ENCODE measurements at regions not wholly inside any gene's neighbourhood (a gene's known extent, or its start where the extent isn't known, plus 50 kb on each side); places are given as distances from the start of the nearest gene placed in this dataset.
"Not testable (repeated sequence)": the region's sequence is repeated elsewhere in the genome, so short reads cannot be mapped to it uniquely, and the experiment has no call there.

- H3K9me3 ChIP-seq (ENCODE audit: control insufficient read depth, low read depth, low read length) = peaks cover 14% of the 10 kb centered on the region
- not testable (repeated sequence) for H3K4me1 ChIP-seq (ENCODE audit: control insufficient read depth, insufficient read depth, low read length); H3K36me3 ChIP-seq (ENCODE audit: control insufficient read depth, insufficient read depth, low read length); DNase-seq; H3K4me3 ChIP-seq (ENCODE audit: low read length); H3K27me3 ChIP-seq (ENCODE audit: control insufficient read depth, insufficient read depth, low read length); H3K27ac ChIP-seq (ENCODE audit: low read length)
- no CpG with 5 or more reads among the region's 21 CpGs for WGBS (ENCODE audit: insufficient coverage, low lambda C conversion rate)
Observed at GRCh38 chr7:81042646-81043045, 123.8 kb upstream of the SEMA3C start.

DNA sequence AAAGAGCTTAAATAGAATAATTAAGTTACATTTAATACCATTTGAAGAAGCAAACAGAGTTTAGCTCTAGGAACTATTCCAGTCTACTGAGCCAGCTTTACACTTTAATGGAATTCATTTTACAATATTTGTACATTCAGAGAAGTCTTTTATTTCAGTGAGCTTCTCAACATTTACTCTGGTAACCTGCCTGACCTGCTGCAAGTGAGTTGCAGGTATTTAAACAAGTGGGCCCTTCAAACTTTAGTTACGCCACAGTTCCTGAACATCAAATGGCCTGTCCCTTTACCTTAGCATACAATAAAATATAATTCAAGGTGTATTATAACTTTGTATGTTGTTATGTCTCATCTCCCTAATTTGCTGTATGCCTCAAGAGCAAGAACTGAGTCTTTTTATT, 121.6 kb upstream of the SEMA3C start:
- H3K27me3 ChIP-seq (ENCODE audit: control insufficient read depth, insufficient read depth, low read length) = no peaks in the 10 kb centered on the region
- no peak for DNase-seq
- WGBS (ENCODE audit: insufficient coverage, low lambda C conversion rate) = no CpG with 5 or more reads among the region's 1 CpG

DNA sequence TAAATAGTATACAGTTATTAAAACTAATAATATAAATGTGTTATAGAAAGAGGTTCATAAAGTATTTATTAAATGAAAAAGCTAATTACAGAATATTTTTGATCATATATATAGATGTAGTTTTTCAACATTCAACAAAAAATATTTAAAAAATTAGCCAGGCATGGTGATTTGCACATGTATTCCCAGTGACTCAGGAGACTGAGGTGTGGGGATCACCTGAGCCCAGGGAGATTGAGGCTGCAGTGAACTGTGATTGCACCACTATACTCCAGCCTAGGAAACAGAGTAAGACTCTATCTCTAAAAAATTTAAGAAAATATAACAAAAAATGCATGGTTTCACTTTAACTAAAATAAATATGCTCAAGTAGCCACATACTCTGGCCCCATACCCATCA, 118.0 kb upstream of the SEMA3C start:
- no peaks in the 10 kb centered on the region for H3K4me1 ChIP-seq (ENCODE audit: control insufficient read depth, insufficient read depth, low read length)

More for the DNA sequence above, 121.6 kb upstream of the SEMA3C start:
- H3K4me3 ChIP-seq (ENCODE audit: low read length) = no peak overlapping the region
- H3K4me1 ChIP-seq (ENCODE audit: control insufficient read depth, insufficient read depth, low read length) = peaks cover 2% of the 10 kb centered on the region
- H3K9me3 ChIP-seq (ENCODE audit: control insufficient read depth, low read depth, low read length) = peaks cover 7% of the 10 kb centered on the region
- no peaks in the 10 kb centered on the region for H3K36me3 ChIP-seq (ENCODE audit: control insufficient read depth, insufficient read depth, low read length)
- H3K27ac ChIP-seq (ENCODE audit: low read length) = no peak overlapping the region

DNA sequence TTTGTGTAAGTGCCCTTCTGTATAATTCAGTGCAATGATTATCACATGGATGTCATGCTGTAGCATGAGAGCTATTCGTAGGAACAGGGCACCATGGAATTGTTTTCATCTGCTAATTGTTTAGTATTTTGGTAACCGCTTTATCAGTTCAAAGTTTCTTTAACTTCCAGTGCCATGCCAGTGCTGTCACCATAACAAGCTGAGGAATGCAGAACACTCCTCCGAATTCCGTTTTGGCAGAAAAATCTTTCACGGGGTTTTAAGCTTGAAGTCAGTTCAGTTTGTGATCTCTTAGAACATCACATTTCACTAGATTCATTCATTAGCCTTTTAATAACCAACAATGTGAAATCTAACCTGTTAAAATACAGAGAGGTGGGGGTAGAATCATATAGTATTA, 117.2 kb upstream of the SEMA3C start:
- H3K27me3 ChIP-seq (ENCODE audit: control insufficient read depth, insufficient read depth, low read length) = no peaks in the 10 kb centered on the region
- 100% methylated on average over 1 of the region's 5 CpGs for WGBS (ENCODE audit: insufficient coverage, low lambda C conversion rate)
- no peaks in the 10 kb centered on the region for H3K4me1 ChIP-seq (ENCODE audit: control insufficient read depth, insufficient read depth, low read length)
- no peak overlapping the region for H3K4me3 ChIP-seq (ENCODE audit: low read length)
- DNase-seq = no peak
- H3K36me3 ChIP-seq (ENCODE audit: control insufficient read depth, insufficient read depth, low read length) = no peaks in the 10 kb centered on the region
- no peaks in the 10 kb centered on the region for H3K9me3 ChIP-seq (ENCODE audit: control insufficient read depth, low read depth, low read length)
- no peak overlapping the region for H3K27ac ChIP-seq (ENCODE audit: low read length)

More for the DNA sequence above, 118.0 kb upstream of the SEMA3C start:
- DNase-seq = no peak
- H3K9me3 ChIP-seq (ENCODE audit: control insufficient read depth, low read depth, low read length) = no peaks in the 10 kb centered on the region
- H3K27ac ChIP-seq (ENCODE audit: low read length) = no peak overlapping the region
- H3K27me3 ChIP-seq (ENCODE audit: control insufficient read depth, insufficient read depth, low read length) = no peaks in the 10 kb centered on the region
- no peak overlapping the region for H3K4me3 ChIP-seq (ENCODE audit: low read length)
- no peaks in the 10 kb centered on the region for H3K36me3 ChIP-seq (ENCODE audit: control insufficient read depth, insufficient read depth, low read length)

- no peaks in the 10 kb centered on the region for H3K9me3 ChIP-seq (ENCODE audit: control insufficient read depth, low read depth, low read length)
- H3K4me3 ChIP-seq (ENCODE audit: low read length) = no peak overlapping the region
- no peaks in the 10 kb centered on the region for H3K36me3 ChIP-seq (ENCODE audit: control insufficient read depth, insufficient read depth, low read length)
- 50% methylated on average over 1 of the region's 3 CpGs for WGBS (ENCODE audit: insufficient coverage, low lambda C conversion rate)
- H3K27ac ChIP-seq (ENCODE audit: low read length) = no peak overlapping the region
- H3K27me3 ChIP-seq (ENCODE audit: control insufficient read depth, insufficient read depth, low read length) = no peaks in the 10 kb centered on the region
- peak in 1 of 2 donors; percentile 30 for DNase-seq
- H3K4me1 ChIP-seq (ENCODE audit: control insufficient read depth, insufficient read depth, low read length) = no peaks in the 10 kb centered on the region
Observed at GRCh38 chr7:81031996-81032395, 113.1 kb upstream of the SEMA3C start.

DNA sequence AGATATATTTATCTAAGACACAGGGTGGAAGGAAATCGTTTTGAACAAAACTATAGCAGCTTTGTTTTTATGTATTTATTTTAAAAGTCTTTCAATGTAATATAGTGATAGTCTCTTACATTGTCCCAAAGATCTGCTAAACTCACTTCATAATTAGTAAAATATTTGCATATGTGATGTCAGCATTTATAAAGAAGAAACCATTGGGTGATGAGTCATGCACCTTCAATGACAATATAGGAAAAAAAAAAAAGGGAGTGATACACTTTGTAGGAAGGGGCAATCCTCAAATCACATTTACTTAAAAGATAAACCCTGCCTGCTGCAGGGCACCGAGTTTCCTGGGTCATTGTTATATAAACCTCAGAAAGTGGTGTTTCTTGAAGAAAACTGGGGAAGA, 112.4 kb upstream of the SEMA3C start:
- no peak for DNase-seq
- no peak overlapping the region for H3K4me3 ChIP-seq (ENCODE audit: low read length)
- H3K9me3 ChIP-seq (ENCODE audit: control insufficient read depth, low read depth, low read length) = no peaks in the 10 kb centered on the region
- H3K4me1 ChIP-seq (ENCODE audit: control insufficient read depth, insufficient read depth, low read length) = no peaks in the 10 kb centered on the region
- H3K27me3 ChIP-seq (ENCODE audit: control insufficient read depth, insufficient read depth, low read length) = no peaks in the 10 kb centered on the region
- no peaks in the 10 kb centered on the region for H3K36me3 ChIP-seq (ENCODE audit: control insufficient read depth, insufficient read depth, low read length)
- H3K27ac ChIP-seq (ENCODE audit: low read length) = no peak overlapping the region
- 71% methylated on average over 1 of the region's 2 CpGs for WGBS (ENCODE audit: insufficient coverage, low lambda C conversion rate)

- H3K27me3 ChIP-seq (ENCODE audit: control insufficient read depth, insufficient read depth, low read length) = no peaks in the 10 kb centered on the region
- H3K27ac ChIP-seq (ENCODE audit: low read length) = no peak overlapping the region
- no CpG with 5 or more reads among the region's 3 CpGs for WGBS (ENCODE audit: insufficient coverage, low lambda C conversion rate)
- H3K9me3 ChIP-seq (ENCODE audit: control insufficient read depth, low read depth, low read length) = no peaks in the 10 kb centered on the region
- H3K4me3 ChIP-seq (ENCODE audit: low read length) = no peak overlapping the region
- no peaks in the 10 kb centered on the region for H3K36me3 ChIP-seq (ENCODE audit: control insufficient read depth, insufficient read depth, low read length)
- H3K4me1 ChIP-seq (ENCODE audit: control insufficient read depth, insufficient read depth, low read length) = no peaks in the 10 kb centered on the region
- DNase-seq = no peak
Observed at GRCh38 chr7:81030472-81030871, 111.6 kb upstream of the SEMA3C start.

- DNase-seq = no peak
- H3K27me3 ChIP-seq (ENCODE audit: control insufficient read depth, insufficient read depth, low read length) = no peaks in the 10 kb centered on the region
- H3K4me1 ChIP-seq (ENCODE audit: control insufficient read depth, insufficient read depth, low read length) = no peaks in the 10 kb centered on the region
- H3K27ac ChIP-seq (ENCODE audit: low read length) = no peak overlapping the region
- no peaks in the 10 kb centered on the region for H3K36me3 ChIP-seq (ENCODE audit: control insufficient read depth, insufficient read depth, low read length)
- 73% methylated on average over 2 of the region's 3 CpGs for WGBS (ENCODE audit: insufficient coverage, low lambda C conversion rate)
- H3K9me3 ChIP-seq (ENCODE audit: control insufficient read depth, low read depth, low read length) = no peaks in the 10 kb centered on the region
- no peak overlapping the region for H3K4me3 ChIP-seq (ENCODE audit: low read length)
Observed at GRCh38 chr7:81029511-81029910, 110.7 kb upstream of the SEMA3C start.

DNA sequence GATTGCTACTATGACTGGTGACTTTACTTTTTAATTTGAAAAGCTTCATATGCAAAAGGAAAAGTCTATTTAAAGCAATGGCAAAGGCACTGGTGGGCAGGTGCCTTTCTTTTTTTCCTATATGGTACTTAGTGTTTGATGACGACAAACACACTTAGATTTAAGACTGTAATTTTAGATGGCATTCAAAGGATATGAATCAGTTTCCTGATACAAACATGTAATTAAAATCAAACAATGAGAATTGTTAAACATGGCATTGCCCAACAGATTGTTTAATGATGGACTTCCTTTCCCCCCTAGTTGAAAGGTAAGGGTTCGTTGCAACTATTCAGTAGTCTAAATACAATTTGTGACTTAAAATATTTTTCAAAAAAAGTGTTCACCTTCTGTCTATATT, 106.5 kb upstream of the SEMA3C start:
- no peaks in the 10 kb centered on the region for H3K9me3 ChIP-seq (ENCODE audit: control insufficient read depth, low read depth, low read length)
- 100% methylated on average over 1 of the region's 2 CpGs for WGBS (ENCODE audit: insufficient coverage, low lambda C conversion rate)

DNA sequence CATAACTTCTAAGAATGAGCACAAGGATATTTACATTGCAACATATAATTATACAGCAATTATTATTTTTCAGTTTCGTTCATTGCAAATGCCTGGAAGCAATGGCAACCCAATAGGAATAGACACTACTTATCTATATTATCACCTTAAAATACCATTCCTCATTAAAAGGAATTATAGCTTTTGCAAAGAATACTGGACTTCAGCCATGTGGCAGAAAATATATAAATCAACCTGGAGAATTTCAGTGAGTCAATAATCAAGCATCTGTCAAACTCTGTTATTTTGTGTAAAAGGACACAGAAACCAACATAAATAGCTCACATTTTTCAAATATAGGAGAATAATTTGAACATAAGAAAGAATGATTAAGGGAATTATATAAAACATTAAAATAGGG, 96.1 kb upstream of the SEMA3C start:
- Histone ChIP-seq H3K9me3 (ENCODE audit: control insufficient read depth, low read depth, low read length) (peaks cover 5% of the 10 kb centered on the region), H3K4me3 (ENCODE audit: low read length) (no peak overlapping the region), H3K27ac (ENCODE audit: low read length) (no peak overlapping the region), H3K36me3 (ENCODE audit: control insufficient read depth, insufficient read depth, low read length) (no peaks in the 10 kb centered on the region), H3K27me3 (ENCODE audit: control insufficient read depth, insufficient read depth, low read length) (no peaks in the 10 kb centered on the region), H3K4me1 (ENCODE audit: control insufficient read depth, insufficient read depth, low read length) (no peaks in the 10 kb centered on the region)
- WGBS (ENCODE audit: insufficient coverage, low lambda C conversion rate) = no CpG with 5 or more reads among the region's 1 CpG
- no peak for DNase-seq

More for the DNA sequence above, 106.5 kb upstream of the SEMA3C start:
- Histone ChIP-seq H3K27me3 (ENCODE audit: control insufficient read depth, insufficient read depth, low read length) (no peaks in the 10 kb centered on the region), H3K36me3 (ENCODE audit: control insufficient read depth, insufficient read depth, low read length) (no peaks in the 10 kb centered on the region), H3K4me1 (ENCODE audit: control insufficient read depth, insufficient read depth, low read length) (no peaks in the 10 kb centered on the region), H3K4me3 (ENCODE audit: low read length) (no peak overlapping the region), H3K27ac (ENCODE audit: low read length) (no peak overlapping the region)
- no peak for DNase-seq

GRCh38 chr7:81014266-81014665, 95.4 kb upstream of the SEMA3C start:
- no peaks in the 10 kb centered on the region for H3K36me3 ChIP-seq (ENCODE audit: control insufficient read depth, insufficient read depth, low read length)
- DNase-seq = no peak
- WGBS (ENCODE audit: insufficient coverage, low lambda C conversion rate) = 93% methylated on average over 1 of the region's 2 CpGs
- H3K9me3 ChIP-seq (ENCODE audit: control insufficient read depth, low read depth, low read length) = peaks cover 5% of the 10 kb centered on the region
- no peaks in the 10 kb centered on the region for H3K27me3 ChIP-seq (ENCODE audit: control insufficient read depth, insufficient read depth, low read length)
- H3K4me3 ChIP-seq (ENCODE audit: low read length) = no peak overlapping the region
- H3K4me1 ChIP-seq (ENCODE audit: control insufficient read depth, insufficient read depth, low read length) = no peaks in the 10 kb centered on the region
- H3K27ac ChIP-seq (ENCODE audit: low read length) = no peak overlapping the region
